Renal cortical epithelial cell (primary cell): ENCODE measurements at regions not wholly inside any gene's neighbourhood (a gene's known extent, or its start where the extent isn't known, plus 50 kb on each side); places are given as distances from the start of the nearest gene placed in this dataset.
"Not testable (repeated sequence)": the region's sequence is repeated elsewhere in the genome, so short reads cannot be mapped to it uniquely, and the experiment has no call there.

Experiments used
- DNase-seq: peaks from one replicate; pipeline ENCODE4 v3.0.0-alpha.2; 2011; ENCODE audit warnings: low read depth

GRCh38 chr1:186775881-186776560 is 52.7 kb upstream of the PLA2G4A start:
- DNase-seq = no peak

DNA sequence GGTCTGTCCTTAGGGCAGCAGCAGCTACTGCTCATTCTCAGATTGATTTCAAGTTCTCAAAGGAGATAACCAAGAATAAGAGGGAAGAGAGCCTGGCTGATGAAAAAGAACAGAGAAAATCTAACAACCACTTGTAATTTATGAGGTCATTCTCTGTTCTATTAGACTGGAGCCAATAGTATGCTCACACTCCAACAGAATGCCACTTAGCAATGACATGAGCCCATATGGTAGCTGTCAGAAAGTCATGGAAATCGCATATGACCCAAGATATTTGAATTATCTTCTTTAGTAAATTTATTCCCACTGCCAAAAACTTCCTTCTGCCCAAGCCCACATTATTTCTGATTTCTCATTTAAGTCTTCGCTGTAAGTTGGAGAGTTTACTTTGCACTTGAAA is 53.7 kb upstream of the PLA2G4A start:
- no peak for DNase-seq

DNA sequence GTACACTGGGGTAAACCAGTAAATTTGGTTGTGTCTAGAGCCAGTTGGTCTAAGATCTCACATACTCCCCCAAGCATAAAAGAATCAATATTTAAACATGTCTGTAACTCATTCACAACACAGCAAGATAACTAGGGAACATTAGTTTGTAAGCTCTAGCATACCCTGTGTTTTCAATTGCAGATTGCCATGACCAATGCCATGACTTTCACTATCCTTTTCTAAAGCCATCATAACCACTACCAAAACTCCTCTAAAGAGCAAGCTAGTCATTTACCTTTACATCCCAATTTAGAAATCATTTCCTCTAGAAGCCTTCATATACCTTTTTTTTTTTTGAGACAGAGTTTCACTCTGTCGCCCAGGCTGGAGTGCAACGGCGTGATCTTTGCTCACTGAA is 56.5 kb upstream of the PLA2G4A start:
- DNase-seq = no peak

GRCh38 chr1:186770421-186770820 is 58.3 kb upstream of the PLA2G4A start:
- DNase-seq = no peak

DNA sequence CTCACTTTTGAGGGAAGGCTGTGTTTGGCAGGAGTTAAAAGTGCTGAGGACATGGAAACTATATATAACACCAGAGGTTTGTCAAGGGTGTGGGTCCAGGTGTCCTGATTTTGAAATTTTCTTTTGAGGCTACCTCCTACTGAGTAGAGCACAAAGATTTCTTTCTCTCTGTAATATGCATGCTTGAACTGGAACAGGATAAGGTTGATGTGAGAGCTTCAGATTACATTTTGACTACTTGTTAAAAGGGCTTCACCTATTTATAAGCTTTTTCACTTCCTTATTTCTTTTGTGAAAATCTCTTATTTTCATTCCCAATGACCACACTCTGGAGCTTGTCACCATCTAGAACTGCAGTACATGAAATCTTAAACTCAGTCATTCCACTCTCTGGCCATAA is 59.8 kb upstream of the PLA2G4A start:
- DNase-seq = no peak

GRCh38 chr1:186765446-186765845 is 63.3 kb upstream of the PLA2G4A start:
- no peak for DNase-seq

DNA sequence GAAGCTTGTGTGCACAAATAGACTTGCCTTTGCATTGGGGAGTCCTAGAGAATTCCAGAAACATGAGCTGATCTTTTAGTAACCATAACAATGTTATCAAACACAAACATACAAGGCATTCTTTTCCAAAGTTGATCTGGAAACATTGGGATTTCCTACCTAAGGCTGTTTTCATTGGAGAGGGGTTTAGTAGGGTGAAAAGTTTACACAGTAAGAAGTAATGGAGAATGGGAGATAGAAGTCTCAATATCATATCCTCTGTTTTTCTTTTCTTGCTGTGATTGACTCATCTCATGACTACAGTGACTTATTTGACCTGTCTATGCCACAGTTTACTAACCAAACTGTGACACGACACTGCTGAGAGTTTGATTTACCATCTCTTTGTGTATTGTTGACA is 65.6 kb upstream of the PLA2G4A start:
- peak; percentile 18 for DNase-seq

- DNase-seq = no peak
Measured at GRCh38 chr1:186762653-186763052, 66.1 kb upstream of the PLA2G4A start.

DNA sequence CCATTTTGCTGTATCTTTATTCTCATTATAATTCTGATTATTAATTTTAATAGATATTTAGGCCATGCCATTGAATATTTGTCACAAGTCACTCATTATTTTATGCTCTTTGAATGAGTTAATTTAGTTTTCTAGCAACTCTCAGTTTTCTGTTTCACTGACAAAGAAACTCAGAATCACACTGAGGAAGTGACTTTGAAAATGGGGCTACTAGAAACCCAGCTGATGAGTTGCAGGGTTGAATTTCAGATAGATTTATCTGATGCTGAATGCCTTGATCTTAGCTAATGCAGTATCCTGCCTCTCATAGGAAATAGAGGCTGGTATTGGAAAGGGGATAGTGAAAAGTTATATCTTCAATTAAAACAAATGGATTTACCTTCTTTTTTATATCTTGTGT is 67.4 kb upstream of the PLA2G4A start:
- no peak for DNase-seq

GRCh38 chr1:186760446-186760845 is 68.3 kb upstream of the PLA2G4A start:
- no peak for DNase-seq

DNA sequence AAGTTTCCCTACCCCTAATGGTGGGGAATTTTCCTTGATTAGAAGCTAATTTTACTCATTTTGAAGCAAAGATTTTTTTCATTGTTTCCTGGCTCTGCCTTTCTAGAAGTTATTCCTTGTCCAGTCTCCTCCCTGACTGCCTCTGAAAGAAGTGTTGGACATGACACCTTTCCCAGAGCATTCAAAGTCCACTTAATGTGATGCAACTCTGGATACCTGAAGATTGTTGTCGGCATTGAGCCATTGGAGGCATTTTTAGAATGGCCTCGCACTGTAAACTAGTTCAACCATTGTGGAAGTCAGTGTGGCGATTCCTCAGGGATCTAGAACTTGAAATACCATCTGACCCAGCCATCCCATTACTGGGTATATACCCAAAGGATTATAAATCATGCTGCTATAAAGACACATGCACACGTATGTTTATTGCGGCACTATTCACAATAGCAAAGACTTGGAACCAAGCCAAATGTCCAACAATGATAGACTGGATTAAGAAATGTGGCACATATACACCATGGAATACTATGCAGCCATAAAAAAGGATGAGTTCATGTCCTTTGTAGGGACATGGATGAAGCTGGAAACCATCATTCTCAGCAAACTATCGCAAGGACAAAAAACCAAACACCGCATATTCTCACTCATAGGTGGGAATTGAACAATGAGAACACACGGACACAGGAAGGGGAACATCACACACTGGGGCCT is 69.7 kb upstream of the PLA2G4A start:
- DNase-seq = not testable (repeated sequence)

DNA sequence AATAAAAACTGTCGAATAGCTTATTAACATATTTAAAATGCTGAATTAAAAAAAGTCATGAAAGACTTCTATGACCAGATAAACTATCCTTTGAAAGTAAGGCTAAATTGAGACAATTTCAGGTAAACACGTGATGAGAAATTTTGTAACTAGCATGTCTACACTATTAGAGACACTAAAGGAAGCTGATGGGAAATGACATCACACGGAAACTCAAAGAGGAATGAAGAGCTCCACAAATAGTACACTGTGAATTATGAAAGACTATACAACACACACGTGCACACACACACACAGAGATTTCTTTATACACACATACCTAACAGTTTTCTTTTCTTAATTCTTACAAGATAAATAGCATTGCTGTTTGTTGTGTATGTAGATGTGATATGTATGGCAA is 70.9 kb upstream of the PLA2G4A start:
- no peak for DNase-seq

DNA sequence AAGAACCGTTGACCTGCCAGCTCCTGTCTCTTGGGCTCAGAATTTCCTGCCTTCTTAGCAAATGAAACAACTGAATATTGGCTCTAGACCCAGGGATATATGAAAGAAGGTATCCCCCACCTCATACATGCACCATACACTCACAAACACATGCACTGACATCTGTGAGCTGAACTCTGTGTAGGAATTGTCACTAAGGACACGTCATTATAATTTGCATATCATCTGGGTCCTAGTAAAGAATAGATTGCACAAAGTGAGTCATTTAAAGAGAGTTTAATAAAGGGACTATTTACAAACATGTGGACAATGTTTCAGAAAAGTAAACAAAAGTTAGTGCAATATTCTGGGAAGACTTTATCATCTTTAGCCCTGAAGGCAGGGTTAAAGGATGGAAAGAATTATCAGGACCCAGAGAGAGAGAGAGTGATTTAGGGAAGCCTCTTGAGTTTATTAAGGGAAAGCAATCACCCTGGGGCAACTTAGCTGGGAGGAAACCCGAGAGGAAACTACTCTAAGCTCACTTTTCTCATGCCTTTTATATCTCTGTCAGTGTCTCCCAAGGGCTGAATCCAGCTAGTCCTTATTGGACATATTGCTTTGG is 74.1 kb upstream of the PLA2G4A start:
- no peak for DNase-seq

DNA sequence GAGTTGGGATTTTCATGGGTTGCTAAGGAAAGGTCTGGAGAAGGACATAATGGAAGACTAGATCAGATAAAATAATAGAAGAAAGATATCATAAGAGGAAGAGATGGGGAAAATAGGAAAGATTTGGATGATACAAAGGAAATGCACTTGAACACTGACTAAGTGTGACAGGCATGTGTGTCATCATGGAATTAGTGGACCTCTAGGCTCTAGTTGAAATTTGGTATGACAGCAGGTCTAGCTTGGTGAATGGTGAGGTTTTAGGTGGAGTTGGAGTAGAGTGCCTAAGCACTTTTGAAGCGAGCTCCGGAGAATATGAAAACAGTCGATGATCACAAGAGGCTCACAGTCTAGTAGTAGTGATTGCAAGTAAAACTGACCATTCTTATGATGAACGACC is 73.0 kb upstream of the PTGS2 start:
- no peak for DNase-seq

- DNase-seq = no peak
Measured at GRCh38 chr1:186750257-186750656, 70.0 kb upstream of the PTGS2 start.

DNA sequence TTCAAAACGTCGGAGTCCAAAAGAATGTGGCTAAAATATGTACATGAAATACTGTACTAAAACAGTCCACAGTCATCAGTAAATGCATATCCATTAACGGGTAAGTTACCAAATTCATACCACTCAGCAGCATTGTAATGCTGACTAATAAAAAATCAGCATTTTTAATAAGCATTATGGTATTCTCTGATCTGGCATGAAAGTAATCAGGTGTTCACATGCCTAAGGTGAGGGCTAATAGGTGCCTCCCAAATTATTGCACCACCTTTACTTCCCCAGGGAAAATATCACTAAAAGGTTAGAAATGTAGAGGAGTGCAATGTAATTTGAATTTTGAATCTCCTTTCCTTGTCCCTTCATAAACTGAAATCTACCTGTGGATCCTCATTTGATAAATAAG is 69.6 kb upstream of the PTGS2 start:
- DNase-seq = no peak

DNA sequence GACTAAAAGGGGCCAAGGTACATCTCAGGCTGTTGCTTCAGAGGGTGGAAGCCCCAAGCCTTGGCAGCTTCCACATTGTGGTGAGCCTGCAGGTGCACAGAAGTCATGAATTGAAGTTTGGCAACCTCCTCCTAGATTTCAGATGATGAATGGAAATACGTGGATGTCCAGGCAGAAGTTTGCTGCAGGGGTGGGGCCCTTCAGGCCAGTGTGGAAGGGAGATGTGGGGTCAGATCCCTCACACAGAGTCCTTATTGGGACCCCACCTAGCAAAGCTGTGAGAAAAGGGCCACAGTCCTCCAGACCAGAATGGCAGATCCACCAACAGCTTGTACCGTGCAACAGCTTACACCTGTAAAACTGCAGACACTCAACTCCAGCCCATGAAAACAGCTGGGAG is 67.4 kb upstream of the PTGS2 start:
- no peak for DNase-seq

DNA sequence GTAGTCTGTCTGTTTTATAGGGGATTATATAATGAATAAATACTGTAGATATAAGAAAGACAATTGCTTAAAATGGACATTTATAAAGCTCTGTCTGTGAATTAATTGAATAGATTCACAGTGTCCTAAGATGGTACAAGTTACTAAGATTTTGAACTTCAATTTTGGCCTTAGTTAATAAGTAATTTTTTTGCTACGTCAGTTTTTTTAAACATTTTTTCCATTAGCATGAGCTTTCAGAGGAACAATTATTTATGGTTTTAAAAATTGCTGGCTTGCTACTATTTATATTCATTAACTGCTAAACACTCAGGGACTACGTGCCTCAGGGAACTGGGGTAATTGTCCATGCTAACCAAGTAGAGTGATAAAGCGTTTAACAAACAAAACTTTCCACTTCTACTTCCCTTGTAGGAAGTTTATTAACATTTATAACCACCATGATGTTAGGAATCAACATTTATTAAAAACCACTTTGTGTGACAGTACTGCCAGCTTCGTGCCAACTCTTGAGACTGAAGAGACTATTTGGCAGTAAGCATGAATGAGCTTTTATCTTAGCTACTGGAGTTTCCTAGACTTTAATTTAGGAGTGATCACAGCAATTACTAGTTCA is 65.4 kb upstream of the PTGS2 start:
- DNase-seq = peak; percentile 44

- DNase-seq = no peak
Measured at GRCh38 chr1:186741640-186742039, 61.4 kb upstream of the PTGS2 start.

GRCh38 chr1:186740324-186740723 is 60.1 kb upstream of the PTGS2 start:
- no peak for DNase-seq

- no peak for DNase-seq
Measured at GRCh38 chr1:186739515-186739914, 59.3 kb upstream of the PTGS2 start.

GRCh38 chr1:186738926-186739325 is 58.7 kb upstream of the PTGS2 start:
- DNase-seq = no peak
